GM23248 (cell line): ENCODE measurements at regions not wholly inside any gene's neighbourhood (a gene's known extent, or its start where the extent isn't known, plus 50 kb on each side); places are given as distances from the start of the nearest gene placed in this dataset.

ENCODE experiments used
- EZH2 ChIP-seq: fragments of 200-600 bp; sonication (generic); IDR thresholded peaks from 2 replicates; pipeline ENCODE4 v1.6.1; 2018; ENCODE audit warnings: antibody characterized with exemption, mild to moderate bottlenecking; ENCODE audit not compliant: insufficient read depth, poor library complexity, severe bottlenecking
- EZH2phosphoT487 ChIP-seq: fragments of 200-600 bp; sonication (generic); IDR thresholded peaks from 2 replicates; pipeline ENCODE4 v1.6.1; 2018; ENCODE audit warnings: antibody characterized with exemption, moderate library complexity, mild to moderate bottlenecking, low read depth; ENCODE audit not compliant: insufficient read depth

- no peak for TF ChIP-seq EZH2phosphoT487
- no peak for TF ChIP-seq EZH2
Observed at GRCh38 chr6:90382760-90383159, 86.1 kb upstream of the BACH2 start.
